ENCODE measurements at regions not wholly inside any gene's neighbourhood (a gene's known extent, or its start where the extent isn't known, plus 50 kb on each side); places are given as distances from the start of the nearest gene placed in this dataset.

DNA sequence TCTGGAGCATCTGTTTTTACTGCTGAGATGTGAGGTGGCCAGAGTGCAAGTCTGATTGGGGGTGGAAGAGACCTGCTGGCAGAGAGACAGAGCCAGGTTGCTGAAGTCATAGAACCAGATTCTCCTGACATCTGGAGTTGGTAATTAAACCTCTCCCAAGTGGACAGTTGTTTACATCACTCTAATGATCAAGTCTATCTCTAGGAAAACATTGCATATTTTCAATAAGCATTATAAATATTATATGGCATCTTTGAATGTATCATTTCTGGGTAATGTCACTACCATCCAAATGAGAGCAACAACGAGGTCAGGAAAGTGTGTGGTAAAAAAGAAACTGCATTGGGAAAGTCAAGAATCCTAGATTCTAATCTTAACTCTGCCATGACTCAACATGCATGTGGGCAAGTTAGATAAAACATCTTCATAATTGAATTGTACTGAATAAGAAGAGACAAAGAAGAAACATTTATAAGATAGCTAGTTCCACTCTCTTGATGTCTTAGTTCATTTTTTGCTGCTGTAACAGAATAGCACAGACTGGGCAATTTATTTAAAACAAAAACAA lies 351.2 kb upstream of the API5 start:
- Histone ChIP-seq H3K9me3 (no peaks in the 10 kb centered on the region), H3K36me3 (no peaks in the 10 kb centered on the region), H3K4me1 (ENCODE audit: control insufficient read depth in 1 of 2, low read depth in 2 of 2) (no peaks in the 10 kb centered on the region), H3K27me3 (replicated peaks; ENCODE audit: insufficient read depth) (no peaks in the 10 kb centered on the region), H3K27ac (no peak overlapping the region), H3K4me3 (no peak overlapping the region)
- TF ChIP-seq, protein P1, sequence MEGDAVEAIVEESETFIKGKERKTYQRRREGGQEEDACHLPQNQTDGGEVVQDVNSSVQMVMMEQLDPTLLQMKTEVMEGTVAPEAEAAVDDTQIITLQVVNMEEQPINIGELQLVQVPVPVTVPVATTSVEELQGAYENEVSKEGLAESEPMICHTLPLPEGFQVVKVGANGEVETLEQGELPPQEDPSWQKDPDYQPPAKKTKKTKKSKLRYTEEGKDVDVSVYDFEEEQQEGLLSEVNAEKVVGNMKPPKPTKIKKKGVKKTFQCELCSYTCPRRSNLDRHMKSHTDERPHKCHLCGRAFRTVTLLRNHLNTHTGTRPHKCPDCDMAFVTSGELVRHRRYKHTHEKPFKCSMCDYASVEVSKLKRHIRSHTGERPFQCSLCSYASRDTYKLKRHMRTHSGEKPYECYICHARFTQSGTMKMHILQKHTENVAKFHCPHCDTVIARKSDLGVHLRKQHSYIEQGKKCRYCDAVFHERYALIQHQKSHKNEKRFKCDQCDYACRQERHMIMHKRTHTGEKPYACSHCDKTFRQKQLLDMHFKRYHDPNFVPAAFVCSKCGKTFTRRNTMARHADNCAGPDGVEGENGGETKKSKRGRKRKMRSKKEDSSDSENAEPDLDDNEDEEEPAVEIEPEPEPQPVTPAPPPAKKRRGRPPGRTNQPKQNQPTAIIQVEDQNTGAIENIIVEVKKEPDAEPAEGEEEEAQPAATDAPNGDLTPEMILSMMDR (IDR thresholded peaks at IDR 0.05): no peak
- ATAC-seq (ENCODE audit: insufficient number of reproducible peaks, low FRiP score, low read depth) (no peak), DNase-seq (ENCODE audit: low spot score) (no peak)

DNA sequence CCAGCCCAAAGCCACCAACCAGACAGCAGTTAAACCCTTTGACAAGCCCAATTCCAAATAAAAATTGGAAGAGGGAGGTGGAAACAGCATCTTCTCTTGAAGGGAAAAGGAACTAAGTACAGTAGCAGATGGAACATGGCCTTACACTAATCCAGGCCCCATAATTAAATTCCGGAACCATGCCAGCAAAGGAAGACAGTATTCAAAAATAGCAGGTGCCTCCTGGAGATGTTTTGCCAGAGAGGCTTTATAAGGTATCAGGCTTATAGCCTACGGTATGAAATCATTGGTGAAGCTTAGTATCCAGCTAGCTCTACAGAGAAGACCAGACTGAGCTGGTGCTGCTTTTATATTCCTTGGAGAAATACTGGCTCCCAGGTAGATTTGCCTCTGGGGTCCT lies 344.1 kb upstream of the API5 start:
- Histone ChIP-seq H3K4me1 (ENCODE audit: control insufficient read depth in 1 of 2, low read depth in 2 of 2) (no peaks in the 10 kb centered on the region), H3K27me3 (replicated peaks; ENCODE audit: insufficient read depth) (no peaks in the 10 kb centered on the region), H3K9me3 (no peaks in the 10 kb centered on the region), H3K36me3 (no peaks in the 10 kb centered on the region), H3K27ac (no peak overlapping the region), H3K4me3 (no peak overlapping the region)
- TF ChIP-seq, protein P1 (IDR thresholded peaks at IDR 0.05): no peak
- ATAC-seq (ENCODE audit: insufficient number of reproducible peaks, low FRiP score, low read depth): no peak
- DNase-seq (ENCODE audit: low spot score): no peak

DNA sequence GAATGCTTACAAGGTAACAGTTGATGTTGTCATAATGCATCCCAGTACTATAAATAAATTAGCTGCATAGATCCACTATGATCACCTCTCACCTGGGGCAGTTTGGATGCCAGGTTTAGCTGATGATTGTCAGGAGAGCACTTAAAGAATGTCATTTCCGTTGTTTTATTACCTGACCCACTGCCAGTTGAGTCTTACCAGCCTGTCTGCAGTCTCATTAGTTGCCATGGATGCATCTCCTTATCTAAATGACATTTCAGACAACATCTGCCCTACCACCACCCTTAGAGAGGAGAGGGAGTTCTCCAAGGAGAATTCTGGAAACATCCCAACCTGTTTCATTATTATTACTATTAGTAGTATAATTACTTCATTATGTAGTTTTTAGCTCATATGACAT lies 339.1 kb upstream of the API5 start:
- no peaks in the 10 kb centered on the region for H3K36me3 ChIP-seq
- TF ChIP-seq, protein P1 (IDR thresholded peaks at IDR 0.05): no peak
- H3K9me3 ChIP-seq: no peaks in the 10 kb centered on the region
- DNase-seq (ENCODE audit: low spot score) (no peak), ATAC-seq (ENCODE audit: insufficient number of reproducible peaks, low FRiP score, low read depth) (no peak)
- no peak overlapping the region for H3K4me3 ChIP-seq
- H3K4me1 ChIP-seq (ENCODE audit: control insufficient read depth in 1 of 2, low read depth in 2 of 2): no peaks in the 10 kb centered on the region
- H3K27ac ChIP-seq: no peak overlapping the region
- no peaks in the 10 kb centered on the region for H3K27me3 ChIP-seq (replicated peaks; ENCODE audit: insufficient read depth)

DNA sequence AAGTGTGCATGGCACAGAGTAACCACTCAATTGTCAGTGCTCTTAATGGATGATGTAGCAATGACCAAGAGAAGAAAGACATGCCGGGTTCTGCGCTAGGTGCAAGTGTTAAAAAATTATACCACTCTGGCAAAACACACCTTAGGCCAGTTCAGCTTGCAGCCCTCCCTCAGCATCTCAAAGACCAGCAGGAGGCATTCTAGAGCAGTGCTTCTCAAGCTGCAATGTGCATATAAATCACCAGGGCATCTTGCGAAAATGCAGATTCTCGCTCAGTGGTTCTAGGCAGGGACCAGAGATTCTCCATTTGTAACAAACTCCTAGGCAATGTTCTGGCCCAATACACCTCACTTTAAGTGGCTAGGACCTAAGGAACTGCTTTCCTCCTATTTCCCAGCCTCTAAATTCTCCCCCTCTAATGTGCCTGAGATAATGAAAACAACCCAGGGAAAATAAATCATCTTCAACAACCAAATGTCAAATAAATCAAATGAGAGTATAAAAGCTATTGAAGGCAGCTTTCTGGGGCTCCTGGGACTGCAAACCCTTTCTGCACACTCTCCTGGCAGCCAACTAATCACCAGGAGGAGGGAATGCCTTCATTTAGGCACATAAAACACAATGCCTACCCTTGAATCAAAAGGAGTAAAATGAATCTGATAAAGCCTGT lies 337.2 kb upstream of the API5 start:
- no peaks in the 10 kb centered on the region for H3K4me1 ChIP-seq (ENCODE audit: control insufficient read depth in 1 of 2, low read depth in 2 of 2)
- H3K27me3 ChIP-seq (replicated peaks; ENCODE audit: insufficient read depth): no peaks in the 10 kb centered on the region
- H3K27ac ChIP-seq: no peak overlapping the region
- DNase-seq (ENCODE audit: low spot score) (no peak), ATAC-seq (ENCODE audit: insufficient number of reproducible peaks, low FRiP score, low read depth) (no peak)
- no peak overlapping the region for H3K4me3 ChIP-seq
- H3K9me3 ChIP-seq: no peaks in the 10 kb centered on the region
- TF ChIP-seq, protein P1 (IDR thresholded peaks at IDR 0.05): no peak
- H3K36me3 ChIP-seq: no peaks in the 10 kb centered on the region

DNA sequence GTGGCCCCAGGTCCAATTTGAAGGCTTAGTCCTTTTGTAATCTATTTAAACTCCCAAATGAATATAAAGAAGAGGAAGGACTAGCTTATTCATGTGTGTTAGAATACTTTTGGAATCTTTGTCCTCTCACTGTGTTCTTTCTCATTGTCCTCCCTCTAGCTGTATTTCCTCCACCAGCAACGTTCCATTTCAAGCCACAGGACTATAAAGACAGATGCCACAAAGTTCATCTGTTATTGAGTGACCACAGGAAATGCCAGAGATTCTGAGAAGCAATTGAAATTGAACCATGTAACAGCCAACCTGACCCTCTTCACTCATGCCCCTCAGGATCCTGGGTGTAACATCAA lies 336.6 kb upstream of the API5 start:
- TF ChIP-seq, protein P1 (IDR thresholded peaks at IDR 0.05): no peak
- H3K36me3 ChIP-seq: no peaks in the 10 kb centered on the region
- H3K4me1 ChIP-seq (ENCODE audit: control insufficient read depth in 1 of 2, low read depth in 2 of 2): no peaks in the 10 kb centered on the region
- no peak overlapping the region for H3K4me3 ChIP-seq
- no peak overlapping the region for H3K27ac ChIP-seq
- ATAC-seq (ENCODE audit: insufficient number of reproducible peaks, low FRiP score, low read depth): no peak
- no peaks in the 10 kb centered on the region for H3K27me3 ChIP-seq (replicated peaks; ENCODE audit: insufficient read depth)
- no peak for DNase-seq (ENCODE audit: low spot score)
- no peaks in the 10 kb centered on the region for H3K9me3 ChIP-seq
